ENCODE measurements at regions not wholly inside any gene's neighbourhood (a gene's known extent, or its start where the extent isn't known, plus 50 kb on each side); places are given as distances from the start of the nearest gene placed in this dataset.
"Not testable (repeated sequence)": the region's sequence is repeated elsewhere in the genome, so short reads cannot be mapped to it uniquely, and the experiment has no call there.

DNA sequence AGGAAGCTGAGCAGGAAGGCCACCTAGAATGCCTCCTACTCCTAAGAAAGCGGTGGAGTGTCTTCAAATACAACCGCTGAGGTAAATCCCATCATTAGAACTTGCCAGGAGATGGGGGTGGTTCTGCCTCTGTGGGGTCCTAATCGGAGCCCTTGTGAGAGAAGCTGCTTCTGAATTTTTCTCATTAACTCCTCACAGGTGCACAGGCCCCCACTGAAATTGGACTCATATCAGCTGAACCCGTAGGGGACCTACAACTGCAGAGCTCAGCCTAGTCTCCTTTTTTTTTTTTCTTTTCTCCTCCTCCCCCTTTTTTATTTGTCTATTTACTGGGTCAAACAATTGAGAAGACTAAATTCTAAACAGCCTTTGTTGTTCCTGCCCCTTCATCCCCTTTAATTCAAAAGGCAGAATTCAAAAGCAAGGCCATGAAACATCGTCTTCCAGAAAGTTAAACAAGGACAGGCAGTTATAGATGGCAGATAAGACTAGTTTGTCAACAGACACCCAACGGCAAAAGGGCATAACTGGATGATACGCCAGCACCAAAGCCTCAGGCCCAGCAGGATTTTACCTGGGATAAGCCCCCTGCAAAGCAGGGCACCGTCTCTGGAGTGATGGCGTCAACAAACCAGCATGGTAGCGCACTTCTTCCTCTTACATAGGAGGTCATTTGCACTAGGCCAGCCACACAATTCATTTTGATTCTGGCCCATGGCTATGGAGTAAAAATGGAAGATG lies 213.7 kb upstream of the HES1 start:
- H3K27me3 ChIP-seq (ENCODE audit: control insufficient read depth, insufficient read depth, low read length), result peaks cover 3% of the 10 kb centered on the region
- no peaks in the 10 kb centered on the region for H3K9me3 ChIP-seq (ENCODE audit: control insufficient read depth, insufficient read depth, low read length)
- H3K36me3 ChIP-seq (ENCODE audit: control insufficient read depth, insufficient read depth, low read length), result no peaks in the 10 kb centered on the region
- no peak overlapping the region for H3K4me3 ChIP-seq (ENCODE audit: low read depth, low read length)
- no peak overlapping the region for H3K9ac ChIP-seq (ENCODE audit: low read depth, low read length)
- H3K4me1 ChIP-seq (ENCODE audit: control insufficient read depth, insufficient read depth, low read length), result no peaks in the 10 kb centered on the region

- not testable (repeated sequence) for H3K9me3 ChIP-seq (ENCODE audit: control insufficient read depth, insufficient read depth, low read length)
Observed at GRCh38 chr3:193923958-193924357, 212.0 kb upstream of the HES1 start.

GRCh38 chr3:193926071-193926470 lies 209.9 kb upstream of the HES1 start:
- not testable (repeated sequence) for H3K36me3 ChIP-seq (ENCODE audit: control insufficient read depth, insufficient read depth, low read length); H3K9ac ChIP-seq (ENCODE audit: low read depth, low read length); H3K9me3 ChIP-seq (ENCODE audit: control insufficient read depth, insufficient read depth, low read length); H3K4me3 ChIP-seq (ENCODE audit: low read depth, low read length); H3K4me1 ChIP-seq (ENCODE audit: control insufficient read depth, insufficient read depth, low read length); H3K27me3 ChIP-seq (ENCODE audit: control insufficient read depth, insufficient read depth, low read length)

More at GRCh38 chr3:193923958-193924357, 212.0 kb upstream of the HES1 start:
- H3K36me3 ChIP-seq (ENCODE audit: control insufficient read depth, insufficient read depth, low read length); H3K4me3 ChIP-seq (ENCODE audit: low read depth, low read length); H3K27me3 ChIP-seq (ENCODE audit: control insufficient read depth, insufficient read depth, low read length); H3K4me1 ChIP-seq (ENCODE audit: control insufficient read depth, insufficient read depth, low read length); H3K9ac ChIP-seq (ENCODE audit: low read depth, low read length): not testable (repeated sequence)

GRCh38 chr3:193927413-193928206 lies 208.3 kb upstream of the HES1 start:
- H3K9ac ChIP-seq (ENCODE audit: low read depth, low read length); H3K4me3 ChIP-seq (ENCODE audit: low read depth, low read length); H3K4me1 ChIP-seq (ENCODE audit: control insufficient read depth, insufficient read depth, low read length); H3K9me3 ChIP-seq (ENCODE audit: control insufficient read depth, insufficient read depth, low read length); H3K27me3 ChIP-seq (ENCODE audit: control insufficient read depth, insufficient read depth, low read length); H3K36me3 ChIP-seq (ENCODE audit: control insufficient read depth, insufficient read depth, low read length): not testable (repeated sequence)

DNA sequence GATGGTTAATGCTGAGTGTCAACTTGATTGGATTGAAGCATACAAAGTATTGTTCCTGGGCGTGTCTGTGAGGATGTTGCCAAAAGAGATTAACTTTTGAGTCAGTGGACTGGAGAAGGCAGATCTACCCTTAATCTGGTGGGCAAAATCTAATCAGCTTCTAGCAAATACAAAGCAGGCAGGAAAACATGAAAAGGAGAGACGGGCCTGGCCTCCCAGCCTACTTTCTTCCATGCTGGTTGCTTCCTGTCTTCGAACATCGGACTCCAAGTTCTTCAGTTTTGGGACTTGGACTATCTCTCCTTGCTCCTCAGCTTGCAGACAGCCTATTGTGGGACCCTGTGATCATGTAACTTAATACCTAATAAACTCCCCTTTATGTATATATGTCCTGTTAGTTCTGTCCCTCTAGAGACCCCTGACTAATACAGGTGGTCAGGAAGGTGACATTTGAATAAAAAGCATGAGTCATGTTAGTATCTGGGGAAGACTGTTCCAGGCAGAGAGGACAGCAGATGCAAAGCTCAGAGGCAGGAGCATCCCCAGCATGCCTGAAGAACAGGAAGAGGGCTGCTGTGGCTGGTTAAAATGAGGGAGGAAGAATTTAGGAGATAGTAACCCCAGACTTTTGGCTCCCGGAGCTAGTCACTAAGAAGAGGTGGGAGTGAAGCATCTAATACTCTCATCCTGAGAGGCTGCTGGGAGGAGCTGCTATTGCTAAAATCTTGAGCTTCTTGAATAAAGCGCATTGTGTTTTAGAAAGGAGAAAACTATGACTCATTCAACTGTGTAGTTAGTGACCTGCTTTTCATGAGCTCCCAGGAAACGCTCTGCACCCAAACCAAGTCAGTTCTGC lies 207.4 kb upstream of the HES1 start:
- H3K4me3 ChIP-seq (ENCODE audit: low read depth, low read length), result no peak overlapping the region
- no peaks in the 10 kb centered on the region for H3K36me3 ChIP-seq (ENCODE audit: control insufficient read depth, insufficient read depth, low read length)
- H3K4me1 ChIP-seq (ENCODE audit: control insufficient read depth, insufficient read depth, low read length), result no peaks in the 10 kb centered on the region
- no peaks in the 10 kb centered on the region for H3K27me3 ChIP-seq (ENCODE audit: control insufficient read depth, insufficient read depth, low read length)
- no peaks in the 10 kb centered on the region for H3K9me3 ChIP-seq (ENCODE audit: control insufficient read depth, insufficient read depth, low read length)
- no peak overlapping the region for H3K9ac ChIP-seq (ENCODE audit: low read depth, low read length)

- no peaks in the 10 kb centered on the region for H3K27me3 ChIP-seq (ENCODE audit: control insufficient read depth, insufficient read depth, low read length)
- H3K4me3 ChIP-seq (ENCODE audit: low read depth, low read length), result no peak overlapping the region
- H3K4me1 ChIP-seq (ENCODE audit: control insufficient read depth, insufficient read depth, low read length), result no peaks in the 10 kb centered on the region
- no peaks in the 10 kb centered on the region for H3K36me3 ChIP-seq (ENCODE audit: control insufficient read depth, insufficient read depth, low read length)
- H3K9ac ChIP-seq (ENCODE audit: low read depth, low read length), result no peak overlapping the region
- H3K9me3 ChIP-seq (ENCODE audit: control insufficient read depth, insufficient read depth, low read length), result no peaks in the 10 kb centered on the region
Observed at GRCh38 chr3:193929373-193929772, 206.6 kb upstream of the HES1 start.

GRCh38 chr3:193929921-193930646 lies 205.9 kb upstream of the HES1 start:
- H3K9me3 ChIP-seq (ENCODE audit: control insufficient read depth, insufficient read depth, low read length), result no peaks in the 10 kb centered on the region
- no peaks in the 10 kb centered on the region for H3K27me3 ChIP-seq (ENCODE audit: control insufficient read depth, insufficient read depth, low read length)
- H3K4me1 ChIP-seq (ENCODE audit: control insufficient read depth, insufficient read depth, low read length), result no peaks in the 10 kb centered on the region
- H3K4me3 ChIP-seq (ENCODE audit: low read depth, low read length), result no peak overlapping the region
- no peaks in the 10 kb centered on the region for H3K36me3 ChIP-seq (ENCODE audit: control insufficient read depth, insufficient read depth, low read length)
- no peak overlapping the region for H3K9ac ChIP-seq (ENCODE audit: low read depth, low read length)

DNA sequence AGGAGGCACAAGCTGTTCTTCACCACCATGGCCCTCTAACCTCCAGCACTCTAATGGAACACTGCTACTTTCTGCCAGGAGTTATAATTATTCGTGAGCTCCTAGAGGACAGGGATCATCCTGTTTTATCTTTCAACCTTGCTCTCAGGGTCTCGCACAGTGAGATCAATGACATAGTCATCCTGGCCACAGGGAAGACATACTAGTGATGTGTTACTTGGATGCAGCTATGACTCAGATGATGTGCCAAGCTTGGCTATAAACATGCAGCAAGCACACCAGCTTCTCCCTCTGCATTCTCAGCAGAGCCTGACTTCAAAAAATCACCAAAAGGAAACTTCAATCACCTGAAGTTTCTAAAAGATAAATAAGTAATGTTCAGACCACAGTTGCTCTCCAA lies 203.8 kb upstream of the HES1 start:
- no peaks in the 10 kb centered on the region for H3K9me3 ChIP-seq (ENCODE audit: control insufficient read depth, insufficient read depth, low read length)
- no peaks in the 10 kb centered on the region for H3K27me3 ChIP-seq (ENCODE audit: control insufficient read depth, insufficient read depth, low read length)
- no peak overlapping the region for H3K9ac ChIP-seq (ENCODE audit: low read depth, low read length)
- H3K36me3 ChIP-seq (ENCODE audit: control insufficient read depth, insufficient read depth, low read length), result no peaks in the 10 kb centered on the region
- no peaks in the 10 kb centered on the region for H3K4me1 ChIP-seq (ENCODE audit: control insufficient read depth, insufficient read depth, low read length)
- H3K4me3 ChIP-seq (ENCODE audit: low read depth, low read length), result no peak overlapping the region

DNA sequence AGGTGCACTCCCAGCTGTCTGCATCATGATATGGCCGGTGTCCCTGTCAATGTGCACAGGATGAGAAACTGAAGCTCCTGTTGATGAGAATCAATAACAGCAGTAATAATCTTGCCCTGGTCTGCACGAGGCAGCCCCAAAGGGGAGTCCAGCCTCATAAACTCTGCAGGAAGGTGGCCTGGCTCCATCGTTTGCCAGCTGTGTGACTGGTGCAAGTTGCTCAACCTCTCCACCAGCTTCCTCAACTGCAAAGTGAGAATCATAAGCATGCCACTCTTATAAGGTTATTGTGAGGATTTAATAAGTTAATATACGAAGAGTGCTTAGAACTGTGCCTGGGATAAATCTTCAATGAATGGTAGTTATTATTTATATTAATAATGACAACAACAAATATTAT lies 203.4 kb upstream of the HES1 start:
- H3K9me3 ChIP-seq (ENCODE audit: control insufficient read depth, insufficient read depth, low read length), result no peaks in the 10 kb centered on the region
- H3K27me3 ChIP-seq (ENCODE audit: control insufficient read depth, insufficient read depth, low read length), result no peaks in the 10 kb centered on the region
- no peak overlapping the region for H3K4me3 ChIP-seq (ENCODE audit: low read depth, low read length)
- H3K9ac ChIP-seq (ENCODE audit: low read depth, low read length), result no peak overlapping the region
- no peaks in the 10 kb centered on the region for H3K4me1 ChIP-seq (ENCODE audit: control insufficient read depth, insufficient read depth, low read length)
- H3K36me3 ChIP-seq (ENCODE audit: control insufficient read depth, insufficient read depth, low read length), result no peaks in the 10 kb centered on the region

GRCh38 chr3:193933451-193933850 lies 202.5 kb upstream of the HES1 start:
- no peak overlapping the region for H3K4me3 ChIP-seq (ENCODE audit: low read depth, low read length)
- no peak overlapping the region for H3K9ac ChIP-seq (ENCODE audit: low read depth, low read length)
- no peaks in the 10 kb centered on the region for H3K9me3 ChIP-seq (ENCODE audit: control insufficient read depth, insufficient read depth, low read length)
- peaks cover 2% of the 10 kb centered on the region for H3K4me1 ChIP-seq (ENCODE audit: control insufficient read depth, insufficient read depth, low read length)
- H3K27me3 ChIP-seq (ENCODE audit: control insufficient read depth, insufficient read depth, low read length), result no peaks in the 10 kb centered on the region
- no peaks in the 10 kb centered on the region for H3K36me3 ChIP-seq (ENCODE audit: control insufficient read depth, insufficient read depth, low read length)

DNA sequence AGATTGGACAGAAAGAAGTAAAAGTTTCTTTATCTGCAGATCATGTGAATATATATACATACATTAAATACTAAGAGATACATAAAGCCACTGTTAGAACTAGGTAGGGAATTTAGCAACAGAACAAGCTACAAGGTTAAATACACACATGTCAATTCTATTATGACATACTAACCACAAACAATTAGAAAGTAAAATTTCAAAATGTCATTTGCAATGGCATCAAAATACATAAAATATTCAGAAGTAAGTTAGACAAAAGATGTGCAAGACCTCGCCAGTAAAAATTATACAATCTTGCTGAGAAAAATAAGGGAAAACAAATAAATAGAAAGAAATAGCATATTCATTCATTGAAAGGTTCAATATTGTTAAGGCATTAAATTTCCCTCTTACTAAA lies 200.0 kb upstream of the HES1 start:
- no peak overlapping the region for H3K9ac ChIP-seq (ENCODE audit: low read depth, low read length)
- H3K4me1 ChIP-seq (ENCODE audit: control insufficient read depth, insufficient read depth, low read length), result peaks cover 8% of the 10 kb centered on the region
- H3K27me3 ChIP-seq (ENCODE audit: control insufficient read depth, insufficient read depth, low read length), result no peaks in the 10 kb centered on the region
- H3K4me3 ChIP-seq (ENCODE audit: low read depth, low read length), result no peak overlapping the region
- no peaks in the 10 kb centered on the region for H3K36me3 ChIP-seq (ENCODE audit: control insufficient read depth, insufficient read depth, low read length)
- no peaks in the 10 kb centered on the region for H3K9me3 ChIP-seq (ENCODE audit: control insufficient read depth, insufficient read depth, low read length)
